HG02870 (cell line): ENCODE measurements at regions not wholly inside any gene's neighbourhood (a gene's known extent, or its start where the extent isn't known, plus 50 kb on each side); places are given as distances from the start of the nearest gene placed in this dataset.
A peak's percentile ranks its signal among the peaks of the same experiment; 100 is the strongest.
"Not testable (repeated sequence)": the region's sequence is repeated elsewhere in the genome, so short reads cannot be mapped to it uniquely, and the experiment has no call there.

Experiments
- ATAC-seq: cut with Tn5 transposase; IDR thresholded peaks from one replicate; pipeline ENCODE4 v1.9.1; 2021; ENCODE audit warnings: mild to moderate bottlenecking, moderate library complexity; ENCODE audit not compliant: unreplicated experiment

GRCh38 chr2:167388497-167388896, 500.2 kb downstream of the XIRP2 start:
- ATAC-seq, result no peak

GRCh38 chr2:167386694-167387093, 498.4 kb downstream of the XIRP2 start:
- no peak for ATAC-seq

GRCh38 chr2:167383610-167384194, 495.4 kb downstream of the XIRP2 start:
- no peak for ATAC-seq

- ATAC-seq, result no peak
Observed at GRCh38 chr2:167381349-167381748, 493.1 kb downstream of the XIRP2 start.

GRCh38 chr2:167380555-167380954, 492.3 kb downstream of the XIRP2 start:
- ATAC-seq, result no peak

- no peak for ATAC-seq
Observed at GRCh38 chr2:167380094-167380493, 491.8 kb downstream of the XIRP2 start.

GRCh38 chr2:167369083-167369482, 480.8 kb downstream of the XIRP2 start:
- no peak for ATAC-seq

GRCh38 chr2:167368371-167368770, 480.1 kb downstream of the XIRP2 start:
- ATAC-seq, result no peak

- ATAC-seq, result no peak
Observed at GRCh38 chr2:167365216-167365615, 476.9 kb downstream of the XIRP2 start.

GRCh38 chr2:167361426-167361825, 473.1 kb downstream of the XIRP2 start:
- ATAC-seq, result no peak

GRCh38 chr2:167355821-167356220, 467.5 kb downstream of the XIRP2 start:
- no peak for ATAC-seq

GRCh38 chr2:167353605-167354280, 465.5 kb downstream of the XIRP2 start:
- ATAC-seq, result no peak

GRCh38 chr2:167345559-167345958, 457.3 kb downstream of the XIRP2 start:
- no peak for ATAC-seq

- ATAC-seq, result no peak
Observed at GRCh38 chr2:167342769-167343168, 454.5 kb downstream of the XIRP2 start.

- no peak for ATAC-seq
Observed at GRCh38 chr2:167340322-167340721, 452.0 kb downstream of the XIRP2 start.

- ATAC-seq, result no peak
Observed at GRCh38 chr2:167336213-167336612, 447.9 kb downstream of the XIRP2 start.

- no peak for ATAC-seq
Observed at GRCh38 chr2:167335541-167335992, 447.3 kb downstream of the XIRP2 start.

GRCh38 chr2:167334146-167334742, 446.0 kb downstream of the XIRP2 start:
- no peak for ATAC-seq

GRCh38 chr2:167333245-167333644, 445.0 kb downstream of the XIRP2 start:
- ATAC-seq, result no peak

- ATAC-seq, result no peak
Observed at GRCh38 chr2:167332358-167332757, 444.1 kb downstream of the XIRP2 start.

- peak; percentile 65 for ATAC-seq
Observed at GRCh38 chr2:167331636-167332232, 443.5 kb downstream of the XIRP2 start.

GRCh38 chr2:167328808-167329207, 440.5 kb downstream of the XIRP2 start:
- ATAC-seq, result not testable (repeated sequence)
